DMS153 treated with DMSO at 0.1 percent for 48 hours (cell line): ENCODE measurements at regions not wholly inside any gene's neighbourhood (a gene's known extent, or its start where the extent isn't known, plus 50 kb on each side); places are given as distances from the start of the nearest gene placed in this dataset.

ENCODE experiments used
- DNase-seq: peaks from one replicate; lab custom pipeline; 2025; ENCODE audit not compliant: unreplicated experiment; lab: John Stamatoyannopoulos, UW

- DNase-seq: no peak
These were observed 50.8 kb upstream of the DSN1 start for GRCh38 chr20:36824142-36824940.

GRCh38 chr20:36825385-36826104 is 50.4 kb upstream of the TLDC2 start:
- peak; percentile 12 for DNase-seq
